ENCODE measurements at regions not wholly inside any gene's neighbourhood (a gene's known extent, or its start where the extent isn't known, plus 50 kb on each side); places are given as distances from the start of the nearest gene placed in this dataset.

DNA sequence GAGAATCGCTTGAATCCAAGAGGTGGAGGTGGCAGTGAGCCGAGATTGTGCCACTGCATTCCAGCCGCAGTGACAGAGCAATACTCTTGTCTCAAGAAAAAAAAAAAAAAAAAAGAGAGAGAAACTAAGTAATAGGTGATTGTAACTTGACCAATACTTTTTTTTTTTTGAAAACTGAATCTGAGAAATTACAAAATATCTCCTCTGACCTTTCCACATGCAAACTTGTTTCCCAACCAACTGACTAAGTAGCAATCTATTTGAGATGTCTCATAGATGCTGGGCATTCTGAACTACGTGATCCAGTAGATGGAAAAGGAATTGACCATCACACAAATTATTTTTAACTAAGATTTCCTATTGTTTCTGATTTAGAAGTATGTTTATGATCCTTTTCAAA lies 407.3 kb upstream of the CHORDC1 start (continued):
- TF ChIP-seq AFF4 (CRISPR knock-in tag; IDR thresholded peaks at IDR 0.05; ENCODE audit: borderline replicate concordance) = no peak

DNA sequence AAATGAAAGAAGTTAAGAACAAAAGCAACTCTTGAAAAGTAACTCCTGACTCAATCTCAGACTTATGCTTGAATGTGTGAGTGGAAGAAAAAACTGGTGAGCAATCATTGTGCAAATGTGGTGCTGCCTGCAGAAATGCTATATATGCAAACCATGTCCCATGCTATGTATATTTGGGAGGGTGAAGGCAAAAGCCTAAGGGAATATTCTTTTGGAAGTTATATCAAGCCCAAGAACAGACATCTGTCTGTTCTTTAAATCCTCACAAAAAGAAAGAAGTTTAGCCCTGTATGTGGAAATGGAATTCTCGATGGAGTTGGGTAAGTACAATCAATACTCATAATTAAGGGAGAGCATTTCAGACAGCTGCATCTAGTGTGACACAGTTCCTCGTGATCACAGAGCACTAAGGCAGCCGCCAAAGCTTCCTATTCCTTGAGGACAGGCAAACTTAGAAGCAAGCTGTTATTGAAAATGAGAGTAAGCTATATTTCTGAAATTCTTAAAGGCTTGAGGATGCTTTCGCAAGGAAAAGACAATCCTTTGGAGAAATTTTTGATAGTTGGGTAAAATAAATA lies 406.5 kb upstream of the CHORDC1 start:
- H3K4me1 Mint-ChIP-seq = no peaks in the 10 kb centered on the region
- H3K27me3 Mint-ChIP-seq (ENCODE audit: low read depth) = no peaks in the 10 kb centered on the region
- no peak for DNase-seq (ENCODE audit: low spot score)
- no peak for ATAC-seq
- CTCF ChIA-PET = no interaction called here
- H3K27ac Mint-ChIP-seq = no peak overlapping the region
- POLR2A ChIA-PET = no interaction called here
- no peak for TF ChIP-seq E2F4 (CRISPR knock-in tag; IDR thresholded peaks at IDR 0.05; ENCODE audit: borderline replicate concordance, low read depth)
- TF ChIP-seq IRF2 (CRISPR knock-in tag; IDR thresholded peaks at IDR 0.05; ENCODE audit: borderline replicate concordance, low read depth) = no peak
- TF ChIP-seq TP53 (CRISPR knock-in tag; IDR thresholded peaks at IDR 0.05) = no peak
- TF ChIP-seq, protein P1, sequence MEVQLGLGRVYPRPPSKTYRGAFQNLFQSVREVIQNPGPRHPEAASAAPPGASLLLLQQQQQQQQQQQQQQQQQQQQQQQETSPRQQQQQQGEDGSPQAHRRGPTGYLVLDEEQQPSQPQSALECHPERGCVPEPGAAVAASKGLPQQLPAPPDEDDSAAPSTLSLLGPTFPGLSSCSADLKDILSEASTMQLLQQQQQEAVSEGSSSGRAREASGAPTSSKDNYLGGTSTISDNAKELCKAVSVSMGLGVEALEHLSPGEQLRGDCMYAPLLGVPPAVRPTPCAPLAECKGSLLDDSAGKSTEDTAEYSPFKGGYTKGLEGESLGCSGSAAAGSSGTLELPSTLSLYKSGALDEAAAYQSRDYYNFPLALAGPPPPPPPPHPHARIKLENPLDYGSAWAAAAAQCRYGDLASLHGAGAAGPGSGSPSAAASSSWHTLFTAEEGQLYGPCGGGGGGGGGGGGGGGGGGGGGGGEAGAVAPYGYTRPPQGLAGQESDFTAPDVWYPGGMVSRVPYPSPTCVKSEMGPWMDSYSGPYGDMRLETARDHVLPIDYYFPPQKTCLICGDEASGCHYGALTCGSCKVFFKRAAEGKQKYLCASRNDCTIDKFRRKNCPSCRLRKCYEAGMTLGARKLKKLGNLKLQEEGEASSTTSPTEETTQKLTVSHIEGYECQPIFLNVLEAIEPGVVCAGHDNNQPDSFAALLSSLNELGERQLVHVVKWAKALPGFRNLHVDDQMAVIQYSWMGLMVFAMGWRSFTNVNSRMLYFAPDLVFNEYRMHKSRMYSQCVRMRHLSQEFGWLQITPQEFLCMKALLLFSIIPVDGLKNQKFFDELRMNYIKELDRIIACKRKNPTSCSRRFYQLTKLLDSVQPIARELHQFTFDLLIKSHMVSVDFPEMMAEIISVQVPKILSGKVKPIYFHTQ (CRISPR knock-in tag; IDR thresholded peaks at IDR 0.05) = no peak
- no peak for TF ChIP-seq ETV6 (CRISPR knock-in tag; IDR thresholded peaks at IDR 0.05)
- no peak for TF ChIP-seq FOXP4 (CRISPR knock-in tag; IDR thresholded peaks at IDR 0.05)
- TF ChIP-seq FOXK1 (CRISPR knock-in tag; IDR thresholded peaks at IDR 0.05) = no peak
- TF ChIP-seq MYBL2 (CRISPR knock-in tag; IDR thresholded peaks at IDR 0.05) = no peak
- no peak for TF ChIP-seq NFATC4 (CRISPR knock-in tag; IDR thresholded peaks at IDR 0.05)
- H3K36me3 Mint-ChIP-seq = no peaks in the 10 kb centered on the region
- no peak overlapping the region for H3K4me3 Mint-ChIP-seq
- no peaks in the 10 kb centered on the region; the same call in 1 of the 2 replicates for H3K9me3 Mint-ChIP-seq

DNA sequence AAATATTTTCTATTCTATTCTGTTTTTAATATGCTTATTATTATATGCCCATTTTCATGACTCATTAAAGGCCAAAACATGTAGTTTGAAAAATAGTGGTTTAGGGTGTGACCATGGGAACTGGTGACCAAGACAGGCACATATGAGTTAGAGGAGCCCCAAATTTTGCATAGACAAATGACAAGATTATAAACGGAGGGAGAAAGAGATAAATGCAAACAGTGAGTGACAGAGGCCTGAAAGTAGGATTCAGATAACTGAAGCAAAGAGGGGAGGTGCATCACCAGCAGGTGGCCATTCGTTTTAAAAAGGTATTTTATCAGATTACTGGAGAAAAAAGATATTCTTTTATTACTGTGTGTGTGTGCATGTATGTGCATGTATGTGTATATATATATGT lies 391.5 kb upstream of the CHORDC1 start:
- Mint-ChIP-seq H3K4me1 (peaks cover 13% of the 10 kb centered on the region), H3K36me3 (peaks cover 3% of the 10 kb centered on the region; the same call in 1 of the 2 replicates), H3K9me3 (peaks cover 8% of the 10 kb centered on the region), H3K27me3 (ENCODE audit: low read depth) (no peaks in the 10 kb centered on the region), H3K27ac (no peak overlapping the region), H3K4me3 (no peak overlapping the region)
- no peak for ATAC-seq
- POLR2A ChIA-PET = no interaction called here
- DNase-seq (ENCODE audit: low spot score) = no peak
- CTCF ChIA-PET = no interaction called here
- TF ChIP-seq ERG (CRISPR knock-in tag; IDR thresholded peaks at IDR 0.05) (no peak), FOXP1 (CRISPR knock-in tag; IDR thresholded peaks at IDR 0.05; ENCODE audit: borderline replicate concordance) (no peak), NR2C2 (CRISPR knock-in tag; IDR thresholded peaks at IDR 0.05) (no peak), TEAD1 (CRISPR knock-in tag; IDR thresholded peaks at IDR 0.05) (no peak), ZMAT4 (CRISPR knock-in tag; IDR thresholded peaks at IDR 0.05) (no peak), MYBL2 (CRISPR knock-in tag; IDR thresholded peaks at IDR 0.05) (no peak)
- TF ChIP-seq, protein P2, sequence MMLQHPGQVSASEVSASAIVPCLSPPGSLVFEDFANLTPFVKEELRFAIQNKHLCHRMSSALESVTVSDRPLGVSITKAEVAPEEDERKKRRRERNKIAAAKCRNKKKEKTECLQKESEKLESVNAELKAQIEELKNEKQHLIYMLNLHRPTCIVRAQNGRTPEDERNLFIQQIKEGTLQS (CRISPR knock-in tag; conservative IDR thresholded peaks at IDR 0.05) = no peak
- TF ChIP-seq, protein P1 (CRISPR knock-in tag; IDR thresholded peaks at IDR 0.05) = no peak
